ENCODE measurements at regions not wholly inside any gene's neighbourhood (a gene's known extent, or its start where the extent isn't known, plus 50 kb on each side); places are given as distances from the start of the nearest gene placed in this dataset.

DNA sequence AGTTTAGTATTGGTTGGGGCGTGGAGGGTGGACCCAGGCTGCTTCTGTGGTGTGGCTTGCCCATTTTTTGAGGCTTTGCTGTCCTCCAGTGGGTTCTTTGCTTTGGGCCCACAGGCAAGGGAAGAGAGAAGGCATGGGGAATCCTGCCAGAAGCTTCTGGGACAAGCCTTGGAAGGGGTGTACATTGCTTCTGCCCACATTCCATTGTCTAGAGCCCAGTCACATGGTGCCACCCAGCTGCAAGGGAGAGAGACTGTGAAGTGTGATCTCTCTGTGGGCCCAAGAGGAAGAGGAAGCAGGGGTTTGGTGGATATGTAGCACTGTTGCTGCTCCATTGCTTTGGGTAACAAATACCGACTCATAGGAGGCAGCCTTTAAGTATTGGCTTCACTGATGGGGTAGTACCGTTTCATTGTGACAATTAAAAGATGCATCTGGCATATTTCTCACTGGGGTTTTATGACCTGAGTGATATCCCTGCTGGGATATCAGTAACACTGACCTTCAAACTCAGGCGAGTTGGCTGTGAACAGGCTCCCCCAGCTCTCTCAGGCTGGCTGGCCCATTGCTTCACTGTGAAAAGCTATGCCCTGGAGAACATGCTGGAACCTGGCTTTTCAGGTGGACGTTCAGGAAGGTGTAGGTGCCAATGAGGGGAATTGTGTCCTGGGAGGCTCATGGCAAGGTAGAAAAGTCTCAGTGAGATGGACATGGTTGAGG, 85.9 kb downstream of the CLDN34 start:
- TF ChIP-seq EZH2 (IDR thresholded peaks at IDR 0.05) (no peak), FOXP2 (optimal IDR thresholded peaks at IDR 0.05; ENCODE audit: control extremely low read depth, extremely low read length, insufficient read depth) (no peak)

Measured in SK-N-MC (cell line).